ENCODE measurements at regions not wholly inside any gene's neighbourhood (a gene's known extent, or its start where the extent isn't known, plus 50 kb on each side); places are given as distances from the start of the nearest gene placed in this dataset.

DNA sequence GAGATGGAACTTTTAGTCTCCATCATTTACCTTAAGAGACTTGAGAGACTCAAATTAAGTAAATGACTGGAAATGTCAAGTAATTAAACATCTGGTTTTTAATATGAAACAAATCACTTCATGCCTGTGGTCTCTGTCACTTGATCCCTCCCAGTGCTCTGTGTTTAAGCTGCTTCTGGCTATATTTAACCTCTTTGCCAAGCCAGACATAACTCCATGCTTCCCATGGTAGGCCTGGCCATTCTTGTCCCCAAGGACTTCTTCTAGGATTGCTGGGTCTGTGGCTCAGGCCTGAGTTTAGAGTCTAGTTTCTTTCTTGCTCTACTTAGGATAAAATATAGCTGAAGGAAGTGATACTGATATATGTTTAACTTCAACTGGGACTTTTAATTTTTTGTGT is 1013.6 kb downstream of the FLRT2 start:
- TF ChIP-seq, protein P1, sequence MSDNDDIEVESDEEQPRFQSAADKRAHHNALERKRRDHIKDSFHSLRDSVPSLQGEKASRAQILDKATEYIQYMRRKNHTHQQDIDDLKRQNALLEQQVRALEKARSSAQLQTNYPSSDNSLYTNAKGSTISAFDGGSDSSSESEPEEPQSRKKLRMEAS (IDR thresholded peaks at IDR 0.05), result no peak
- TF ChIP-seq, protein P2, sequence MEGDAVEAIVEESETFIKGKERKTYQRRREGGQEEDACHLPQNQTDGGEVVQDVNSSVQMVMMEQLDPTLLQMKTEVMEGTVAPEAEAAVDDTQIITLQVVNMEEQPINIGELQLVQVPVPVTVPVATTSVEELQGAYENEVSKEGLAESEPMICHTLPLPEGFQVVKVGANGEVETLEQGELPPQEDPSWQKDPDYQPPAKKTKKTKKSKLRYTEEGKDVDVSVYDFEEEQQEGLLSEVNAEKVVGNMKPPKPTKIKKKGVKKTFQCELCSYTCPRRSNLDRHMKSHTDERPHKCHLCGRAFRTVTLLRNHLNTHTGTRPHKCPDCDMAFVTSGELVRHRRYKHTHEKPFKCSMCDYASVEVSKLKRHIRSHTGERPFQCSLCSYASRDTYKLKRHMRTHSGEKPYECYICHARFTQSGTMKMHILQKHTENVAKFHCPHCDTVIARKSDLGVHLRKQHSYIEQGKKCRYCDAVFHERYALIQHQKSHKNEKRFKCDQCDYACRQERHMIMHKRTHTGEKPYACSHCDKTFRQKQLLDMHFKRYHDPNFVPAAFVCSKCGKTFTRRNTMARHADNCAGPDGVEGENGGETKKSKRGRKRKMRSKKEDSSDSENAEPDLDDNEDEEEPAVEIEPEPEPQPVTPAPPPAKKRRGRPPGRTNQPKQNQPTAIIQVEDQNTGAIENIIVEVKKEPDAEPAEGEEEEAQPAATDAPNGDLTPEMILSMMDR (IDR thresholded peaks at IDR 0.05; ENCODE audit: low read depth, low read length, missing input control), result no peak
- TF ChIP-seq HNF4A (conservative IDR thresholded peaks at IDR 0.05) (no peak), SP1 (IDR thresholded peaks at IDR 0.05) (no peak), EGR1 (IDR thresholded peaks at IDR 0.05; ENCODE audit: low read depth in 2 of 2) (no peak)
- TF ChIP-seq, protein P3, sequence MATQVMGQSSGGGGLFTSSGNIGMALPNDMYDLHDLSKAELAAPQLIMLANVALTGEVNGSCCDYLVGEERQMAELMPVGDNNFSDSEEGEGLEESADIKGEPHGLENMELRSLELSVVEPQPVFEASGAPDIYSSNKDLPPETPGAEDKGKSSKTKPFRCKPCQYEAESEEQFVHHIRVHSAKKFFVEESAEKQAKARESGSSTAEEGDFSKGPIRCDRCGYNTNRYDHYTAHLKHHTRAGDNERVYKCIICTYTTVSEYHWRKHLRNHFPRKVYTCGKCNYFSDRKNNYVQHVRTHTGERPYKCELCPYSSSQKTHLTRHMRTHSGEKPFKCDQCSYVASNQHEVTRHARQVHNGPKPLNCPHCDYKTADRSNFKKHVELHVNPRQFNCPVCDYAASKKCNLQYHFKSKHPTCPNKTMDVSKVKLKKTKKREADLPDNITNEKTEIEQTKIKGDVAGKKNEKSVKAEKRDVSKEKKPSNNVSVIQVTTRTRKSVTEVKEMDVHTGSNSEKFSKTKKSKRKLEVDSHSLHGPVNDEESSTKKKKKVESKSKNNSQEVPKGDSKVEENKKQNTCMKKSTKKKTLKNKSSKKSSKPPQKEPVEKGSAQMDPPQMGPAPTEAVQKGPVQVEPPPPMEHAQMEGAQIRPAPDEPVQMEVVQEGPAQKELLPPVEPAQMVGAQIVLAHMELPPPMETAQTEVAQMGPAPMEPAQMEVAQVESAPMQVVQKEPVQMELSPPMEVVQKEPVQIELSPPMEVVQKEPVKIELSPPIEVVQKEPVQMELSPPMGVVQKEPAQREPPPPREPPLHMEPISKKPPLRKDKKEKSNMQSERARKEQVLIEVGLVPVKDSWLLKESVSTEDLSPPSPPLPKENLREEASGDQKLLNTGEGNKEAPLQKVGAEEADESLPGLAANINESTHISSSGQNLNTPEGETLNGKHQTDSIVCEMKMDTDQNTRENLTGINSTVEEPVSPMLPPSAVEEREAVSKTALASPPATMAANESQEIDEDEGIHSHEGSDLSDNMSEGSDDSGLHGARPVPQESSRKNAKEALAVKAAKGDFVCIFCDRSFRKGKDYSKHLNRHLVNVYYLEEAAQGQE (IDR thresholded peaks at IDR 0.05), result no peak
- TF ChIP-seq, protein P4, sequence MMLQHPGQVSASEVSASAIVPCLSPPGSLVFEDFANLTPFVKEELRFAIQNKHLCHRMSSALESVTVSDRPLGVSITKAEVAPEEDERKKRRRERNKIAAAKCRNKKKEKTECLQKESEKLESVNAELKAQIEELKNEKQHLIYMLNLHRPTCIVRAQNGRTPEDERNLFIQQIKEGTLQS (IDR thresholded peaks at IDR 0.05), result no peak
